ENCODE measurements at regions not wholly inside any gene's neighbourhood (a gene's known extent, or its start where the extent isn't known, plus 50 kb on each side); places are given as distances from the start of the nearest gene placed in this dataset.

DNA sequence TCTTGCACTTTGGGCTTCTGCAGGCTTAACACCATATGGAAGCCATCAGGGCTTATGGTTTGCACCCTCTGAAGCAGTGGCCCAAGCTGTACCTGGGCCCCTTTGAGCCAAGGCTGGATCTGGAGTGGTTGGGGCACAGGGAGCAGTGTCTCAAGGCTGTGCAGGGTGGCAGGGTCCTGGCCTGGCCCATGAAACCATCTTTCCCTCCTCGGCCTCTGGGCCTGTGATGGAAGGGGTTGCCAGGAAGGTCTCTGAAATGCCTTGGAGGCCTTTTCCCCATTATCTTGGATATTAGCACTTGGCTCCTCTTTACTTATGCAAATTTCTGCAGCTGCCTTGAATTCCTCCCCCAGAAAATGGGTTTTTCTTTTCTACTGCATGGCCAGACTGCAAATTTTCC lies 134.7 kb upstream of the USP9X start:
- TF ChIP-seq, protein P1, sequence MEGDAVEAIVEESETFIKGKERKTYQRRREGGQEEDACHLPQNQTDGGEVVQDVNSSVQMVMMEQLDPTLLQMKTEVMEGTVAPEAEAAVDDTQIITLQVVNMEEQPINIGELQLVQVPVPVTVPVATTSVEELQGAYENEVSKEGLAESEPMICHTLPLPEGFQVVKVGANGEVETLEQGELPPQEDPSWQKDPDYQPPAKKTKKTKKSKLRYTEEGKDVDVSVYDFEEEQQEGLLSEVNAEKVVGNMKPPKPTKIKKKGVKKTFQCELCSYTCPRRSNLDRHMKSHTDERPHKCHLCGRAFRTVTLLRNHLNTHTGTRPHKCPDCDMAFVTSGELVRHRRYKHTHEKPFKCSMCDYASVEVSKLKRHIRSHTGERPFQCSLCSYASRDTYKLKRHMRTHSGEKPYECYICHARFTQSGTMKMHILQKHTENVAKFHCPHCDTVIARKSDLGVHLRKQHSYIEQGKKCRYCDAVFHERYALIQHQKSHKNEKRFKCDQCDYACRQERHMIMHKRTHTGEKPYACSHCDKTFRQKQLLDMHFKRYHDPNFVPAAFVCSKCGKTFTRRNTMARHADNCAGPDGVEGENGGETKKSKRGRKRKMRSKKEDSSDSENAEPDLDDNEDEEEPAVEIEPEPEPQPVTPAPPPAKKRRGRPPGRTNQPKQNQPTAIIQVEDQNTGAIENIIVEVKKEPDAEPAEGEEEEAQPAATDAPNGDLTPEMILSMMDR (IDR thresholded peaks at IDR 0.05) = no peak
- TF ChIP-seq JUN (CRISPR knock-in tag; IDR thresholded peaks at IDR 0.05) = no peak
- TF ChIP-seq, protein P2, sequence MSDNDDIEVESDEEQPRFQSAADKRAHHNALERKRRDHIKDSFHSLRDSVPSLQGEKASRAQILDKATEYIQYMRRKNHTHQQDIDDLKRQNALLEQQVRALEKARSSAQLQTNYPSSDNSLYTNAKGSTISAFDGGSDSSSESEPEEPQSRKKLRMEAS (CRISPR knock-in tag; IDR thresholded peaks at IDR 0.05) = no peak
- TF ChIP-seq, protein P3, sequence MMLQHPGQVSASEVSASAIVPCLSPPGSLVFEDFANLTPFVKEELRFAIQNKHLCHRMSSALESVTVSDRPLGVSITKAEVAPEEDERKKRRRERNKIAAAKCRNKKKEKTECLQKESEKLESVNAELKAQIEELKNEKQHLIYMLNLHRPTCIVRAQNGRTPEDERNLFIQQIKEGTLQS (CRISPR knock-in tag; conservative IDR thresholded peaks at IDR 0.05) = no peak
- TF ChIP-seq, protein P4, sequence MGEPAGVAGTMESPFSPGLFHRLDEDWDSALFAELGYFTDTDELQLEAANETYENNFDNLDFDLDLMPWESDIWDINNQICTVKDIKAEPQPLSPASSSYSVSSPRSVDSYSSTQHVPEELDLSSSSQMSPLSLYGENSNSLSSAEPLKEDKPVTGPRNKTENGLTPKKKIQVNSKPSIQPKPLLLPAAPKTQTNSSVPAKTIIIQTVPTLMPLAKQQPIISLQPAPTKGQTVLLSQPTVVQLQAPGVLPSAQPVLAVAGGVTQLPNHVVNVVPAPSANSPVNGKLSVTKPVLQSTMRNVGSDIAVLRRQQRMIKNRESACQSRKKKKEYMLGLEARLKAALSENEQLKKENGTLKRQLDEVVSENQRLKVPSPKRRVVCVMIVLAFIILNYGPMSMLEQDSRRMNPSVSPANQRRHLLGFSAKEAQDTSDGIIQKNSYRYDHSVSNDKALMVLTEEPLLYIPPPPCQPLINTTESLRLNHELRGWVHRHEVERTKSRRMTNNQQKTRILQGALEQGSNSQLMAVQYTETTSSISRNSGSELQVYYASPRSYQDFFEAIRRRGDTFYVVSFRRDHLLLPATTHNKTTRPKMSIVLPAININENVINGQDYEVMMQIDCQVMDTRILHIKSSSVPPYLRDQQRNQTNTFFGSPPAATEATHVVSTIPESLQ (CRISPR knock-in tag; IDR thresholded peaks at IDR 0.05) = no peak
- TF ChIP-seq, protein P5, sequence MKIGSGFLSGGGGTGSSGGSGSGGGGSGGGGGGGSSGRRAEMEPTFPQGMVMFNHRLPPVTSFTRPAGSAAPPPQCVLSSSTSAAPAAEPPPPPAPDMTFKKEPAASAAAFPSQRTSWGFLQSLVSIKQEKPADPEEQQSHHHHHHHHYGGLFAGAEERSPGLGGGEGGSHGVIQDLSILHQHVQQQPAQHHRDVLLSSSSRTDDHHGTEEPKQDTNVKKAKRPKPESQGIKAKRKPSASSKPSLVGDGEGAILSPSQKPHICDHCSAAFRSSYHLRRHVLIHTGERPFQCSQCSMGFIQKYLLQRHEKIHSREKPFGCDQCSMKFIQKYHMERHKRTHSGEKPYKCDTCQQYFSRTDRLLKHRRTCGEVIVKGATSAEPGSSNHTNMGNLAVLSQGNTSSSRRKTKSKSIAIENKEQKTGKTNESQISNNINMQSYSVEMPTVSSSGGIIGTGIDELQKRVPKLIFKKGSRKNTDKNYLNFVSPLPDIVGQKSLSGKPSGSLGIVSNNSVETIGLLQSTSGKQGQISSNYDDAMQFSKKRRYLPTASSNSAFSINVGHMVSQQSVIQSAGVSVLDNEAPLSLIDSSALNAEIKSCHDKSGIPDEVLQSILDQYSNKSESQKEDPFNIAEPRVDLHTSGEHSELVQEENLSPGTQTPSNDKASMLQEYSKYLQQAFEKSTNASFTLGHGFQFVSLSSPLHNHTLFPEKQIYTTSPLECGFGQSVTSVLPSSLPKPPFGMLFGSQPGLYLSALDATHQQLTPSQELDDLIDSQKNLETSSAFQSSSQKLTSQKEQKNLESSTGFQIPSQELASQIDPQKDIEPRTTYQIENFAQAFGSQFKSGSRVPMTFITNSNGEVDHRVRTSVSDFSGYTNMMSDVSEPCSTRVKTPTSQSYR (CRISPR knock-in tag; IDR thresholded peaks at IDR 0.05) = no peak
- TF ChIP-seq, protein P6, sequence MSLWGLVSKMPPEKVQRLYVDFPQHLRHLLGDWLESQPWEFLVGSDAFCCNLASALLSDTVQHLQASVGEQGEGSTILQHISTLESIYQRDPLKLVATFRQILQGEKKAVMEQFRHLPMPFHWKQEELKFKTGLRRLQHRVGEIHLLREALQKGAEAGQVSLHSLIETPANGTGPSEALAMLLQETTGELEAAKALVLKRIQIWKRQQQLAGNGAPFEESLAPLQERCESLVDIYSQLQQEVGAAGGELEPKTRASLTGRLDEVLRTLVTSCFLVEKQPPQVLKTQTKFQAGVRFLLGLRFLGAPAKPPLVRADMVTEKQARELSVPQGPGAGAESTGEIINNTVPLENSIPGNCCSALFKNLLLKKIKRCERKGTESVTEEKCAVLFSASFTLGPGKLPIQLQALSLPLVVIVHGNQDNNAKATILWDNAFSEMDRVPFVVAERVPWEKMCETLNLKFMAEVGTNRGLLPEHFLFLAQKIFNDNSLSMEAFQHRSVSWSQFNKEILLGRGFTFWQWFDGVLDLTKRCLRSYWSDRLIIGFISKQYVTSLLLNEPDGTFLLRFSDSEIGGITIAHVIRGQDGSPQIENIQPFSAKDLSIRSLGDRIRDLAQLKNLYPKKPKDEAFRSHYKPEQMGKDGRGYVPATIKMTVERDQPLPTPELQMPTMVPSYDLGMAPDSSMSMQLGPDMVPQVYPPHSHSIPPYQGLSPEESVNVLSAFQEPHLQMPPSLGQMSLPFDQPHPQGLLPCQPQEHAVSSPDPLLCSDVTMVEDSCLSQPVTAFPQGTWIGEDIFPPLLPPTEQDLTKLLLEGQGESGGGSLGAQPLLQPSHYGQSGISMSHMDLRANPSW (CRISPR knock-in tag; conservative IDR thresholded peaks at IDR 0.05; ENCODE audit: low read depth) = no peak
- TF ChIP-seq, protein P7, sequence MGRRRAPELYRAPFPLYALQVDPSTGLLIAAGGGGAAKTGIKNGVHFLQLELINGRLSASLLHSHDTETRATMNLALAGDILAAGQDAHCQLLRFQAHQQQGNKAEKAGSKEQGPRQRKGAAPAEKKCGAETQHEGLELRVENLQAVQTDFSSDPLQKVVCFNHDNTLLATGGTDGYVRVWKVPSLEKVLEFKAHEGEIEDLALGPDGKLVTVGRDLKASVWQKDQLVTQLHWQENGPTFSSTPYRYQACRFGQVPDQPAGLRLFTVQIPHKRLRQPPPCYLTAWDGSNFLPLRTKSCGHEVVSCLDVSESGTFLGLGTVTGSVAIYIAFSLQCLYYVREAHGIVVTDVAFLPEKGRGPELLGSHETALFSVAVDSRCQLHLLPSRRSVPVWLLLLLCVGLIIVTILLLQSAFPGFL (CRISPR knock-in tag; IDR thresholded peaks at IDR 0.05; ENCODE audit: borderline replicate concordance) = no peak
- no peak for TF ChIP-seq GABPB1 (CRISPR knock-in tag; IDR thresholded peaks at IDR 0.05)
